Activated naive CD4-positive, alpha-beta T cell treated with anti-CD3 and anti-CD28 coated beads, Interleukin-2, amount 50 U/mL, for 24 hours (primary cell): ENCODE measurements at regions not wholly inside any gene's neighbourhood (a gene's known extent, or its start where the extent isn't known, plus 50 kb on each side); places are given as distances from the start of the nearest gene placed in this dataset.

Experiments
- H3K27ac Mint-ChIP-seq: one replicate; pipeline ENCODE4 v1.8.0; 2021; ENCODE audit warnings: mild to moderate bottlenecking, mixed read lengths
- H3K27me3 Mint-ChIP-seq: one replicate; pipeline ENCODE4 v1.8.0; 2021; ENCODE audit warnings: mixed read lengths
- H3K36me3 Mint-ChIP-seq: one replicate; pipeline ENCODE4 v1.8.0; 2021; ENCODE audit warnings: mixed read lengths
- H3K4me1 Mint-ChIP-seq: one replicate; pipeline ENCODE4 v1.8.0; 2021; ENCODE audit warnings: mixed read lengths
- H3K4me3 Mint-ChIP-seq: one replicate; pipeline ENCODE4 v1.8.0; 2021; ENCODE audit warnings: mild to moderate bottlenecking, mixed read lengths
- H3K9me3 Mint-ChIP-seq: one replicate; pipeline ENCODE4 v1.8.0; 2021; ENCODE audit warnings: mixed read lengths

DNA sequence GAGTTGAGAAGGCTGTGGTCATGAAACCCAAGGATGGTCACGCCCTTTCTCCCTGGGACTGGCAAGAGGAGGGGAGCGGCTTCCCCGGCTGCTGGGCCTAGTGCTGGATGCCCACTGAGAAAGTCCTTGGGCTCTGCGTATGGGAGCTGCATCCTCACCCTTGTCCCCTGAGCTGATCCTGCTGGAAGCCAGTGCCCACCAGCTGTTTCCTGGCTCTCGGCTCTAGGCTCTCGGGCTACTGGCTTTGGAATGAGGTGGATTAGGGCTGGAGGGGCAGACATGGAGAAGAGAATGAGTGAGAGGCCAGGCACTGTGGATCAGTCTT lies 149.3 kb upstream of the PPP1R26 start:
- Mint-ChIP-seq H3K27me3 (peaks cover 4% of the 10 kb centered on the region), H3K4me3 (no peak overlapping the region), H3K4me1 (no peaks in the 10 kb centered on the region), H3K9me3 (no peaks in the 10 kb centered on the region), H3K36me3 (no peaks in the 10 kb centered on the region), H3K27ac (no peak overlapping the region)

DNA sequence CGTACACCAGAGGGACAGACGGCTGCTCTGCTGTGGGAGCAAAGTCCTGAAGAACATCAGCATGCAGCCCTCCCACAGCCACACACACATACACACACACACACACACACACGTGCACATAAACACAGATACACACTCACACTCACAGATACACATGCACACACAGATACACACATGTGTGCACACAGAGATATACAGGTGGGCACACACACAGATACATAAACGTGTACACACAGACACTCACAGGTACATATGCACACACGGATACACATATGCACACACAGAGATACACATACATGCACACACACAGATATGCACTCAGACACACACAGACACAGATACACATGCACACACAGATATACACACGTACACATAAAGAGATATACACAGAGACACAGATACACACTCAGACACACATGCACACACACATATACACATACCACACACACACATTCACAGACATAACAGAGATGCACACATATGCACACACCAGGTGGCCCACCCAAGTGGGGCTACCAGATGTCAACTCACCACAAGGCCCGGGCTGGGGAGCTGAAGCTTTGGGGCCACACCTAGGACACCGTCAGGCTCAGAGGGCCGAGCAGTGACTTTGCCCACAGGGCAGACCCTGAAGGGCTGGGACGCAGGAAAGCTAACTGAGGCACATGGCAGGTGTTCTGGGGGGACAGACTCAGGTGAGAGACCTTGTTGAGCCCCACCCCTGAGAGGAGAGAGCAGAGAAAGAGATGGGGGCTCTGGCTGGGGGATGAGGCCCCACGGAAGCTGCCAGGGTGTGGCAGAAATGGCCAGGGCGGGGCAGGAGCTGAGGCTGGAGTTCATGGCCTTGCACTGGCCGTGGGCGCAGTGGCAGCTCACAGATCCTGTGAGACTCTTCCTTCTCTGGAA lies 148.6 kb upstream of the PPP1R26 start:
- Mint-ChIP-seq H3K27ac (no peak overlapping the region), H3K36me3 (no peaks in the 10 kb centered on the region), H3K27me3 (peaks cover 4% of the 10 kb centered on the region), H3K4me1 (no peaks in the 10 kb centered on the region), H3K9me3 (no peaks in the 10 kb centered on the region), H3K4me3 (no peak overlapping the region)

DNA sequence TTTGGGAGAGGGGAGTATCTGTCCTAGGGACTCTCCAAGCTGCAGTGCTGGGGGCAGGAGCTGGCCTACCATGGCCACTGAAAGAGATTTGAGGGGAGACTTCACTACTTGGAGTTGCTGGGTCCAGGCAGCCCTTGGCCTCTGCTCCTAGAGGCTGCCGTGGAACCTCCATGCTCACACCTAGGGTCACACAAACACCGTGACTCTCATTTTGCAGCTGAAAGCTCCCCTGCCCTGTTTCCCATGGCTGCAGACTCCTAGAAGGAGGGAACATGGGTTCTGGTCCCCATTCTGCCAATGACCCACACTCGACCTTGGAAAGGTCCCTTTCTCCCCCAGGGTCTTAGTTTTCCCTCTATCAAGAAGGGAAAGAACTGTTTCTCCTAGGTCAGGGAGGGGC lies 147.1 kb upstream of the PPP1R26 start:
- no peaks in the 10 kb centered on the region for H3K4me1 Mint-ChIP-seq
- peaks cover 4% of the 10 kb centered on the region for H3K27me3 Mint-ChIP-seq
- no peak overlapping the region for H3K27ac Mint-ChIP-seq
- no peak overlapping the region for H3K4me3 Mint-ChIP-seq
- no peaks in the 10 kb centered on the region for H3K36me3 Mint-ChIP-seq
- no peaks in the 10 kb centered on the region for H3K9me3 Mint-ChIP-seq

DNA sequence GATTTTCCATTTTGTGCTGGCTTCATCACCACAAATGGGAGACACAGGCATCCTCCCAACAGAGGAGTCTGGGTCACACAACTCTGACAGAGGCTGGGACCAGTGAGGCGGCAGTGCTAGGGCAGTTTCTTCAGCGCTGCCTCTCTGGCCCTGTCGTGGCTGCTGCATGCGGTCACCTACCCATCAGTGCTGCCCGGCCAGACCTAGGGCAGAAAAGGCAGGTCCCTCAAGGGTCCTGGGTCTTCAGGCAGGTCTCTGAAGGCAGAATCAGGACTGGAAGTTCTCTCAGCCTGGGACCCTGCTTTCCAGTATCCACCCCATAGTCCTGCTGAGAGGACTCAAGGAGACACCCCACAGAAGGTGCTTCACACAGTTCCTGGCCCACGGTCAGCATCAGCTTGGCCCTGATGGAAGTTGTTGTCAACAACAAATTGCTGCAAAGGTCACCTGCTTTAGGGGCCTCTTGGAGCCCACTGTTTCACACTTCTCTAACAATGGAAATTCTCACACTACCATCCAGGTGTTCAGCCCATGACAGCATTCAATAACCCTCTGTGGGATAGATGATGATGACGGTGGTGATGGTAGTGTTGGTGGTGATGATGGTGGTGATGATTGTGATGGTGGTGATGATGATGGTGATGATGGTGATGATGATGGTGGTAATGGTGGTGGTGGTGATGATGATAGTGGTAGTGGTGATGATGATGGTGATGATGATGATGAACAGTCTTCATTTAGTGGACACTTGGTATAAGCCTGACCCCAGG lies 146.4 kb upstream of the PPP1R26 start:
- H3K27me3 Mint-ChIP-seq, result peaks cover 3% of the 10 kb centered on the region
- H3K9me3 Mint-ChIP-seq, result no peaks in the 10 kb centered on the region
- no peak overlapping the region for H3K27ac Mint-ChIP-seq
- H3K4me1 Mint-ChIP-seq, result no peaks in the 10 kb centered on the region
- no peaks in the 10 kb centered on the region for H3K36me3 Mint-ChIP-seq
- H3K4me3 Mint-ChIP-seq, result no peak overlapping the region

DNA sequence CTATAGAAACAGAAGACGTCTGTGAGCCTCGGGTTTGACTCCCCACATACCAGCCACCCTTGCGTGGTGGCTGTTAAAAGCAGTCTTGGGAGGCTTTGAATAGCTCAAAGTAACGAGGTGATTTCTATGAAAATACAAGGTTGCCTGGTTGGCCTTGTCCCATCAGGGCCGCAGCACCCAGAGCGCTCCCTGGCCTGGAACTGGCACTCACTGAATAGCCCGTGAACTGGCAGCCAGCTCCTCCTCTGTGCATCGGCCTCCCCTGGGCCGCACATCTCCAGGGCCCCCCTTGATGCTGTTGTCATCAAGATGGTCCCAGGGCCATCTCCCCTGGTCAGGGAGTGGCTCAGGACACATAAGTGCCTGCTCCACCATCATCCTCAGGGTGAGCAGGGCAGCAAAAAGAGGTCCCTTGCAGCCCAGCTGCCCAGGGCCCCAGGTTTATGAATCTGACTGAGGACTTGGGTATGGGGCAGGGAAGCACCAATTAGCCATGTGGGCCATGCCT lies 144.6 kb upstream of the PPP1R26 start:
- H3K36me3 Mint-ChIP-seq, result no peaks in the 10 kb centered on the region
- no peak overlapping the region for H3K27ac Mint-ChIP-seq
- H3K9me3 Mint-ChIP-seq, result no peaks in the 10 kb centered on the region
- no peak overlapping the region for H3K4me3 Mint-ChIP-seq
- H3K4me1 Mint-ChIP-seq, result no peaks in the 10 kb centered on the region
- H3K27me3 Mint-ChIP-seq, result no peaks in the 10 kb centered on the region

DNA sequence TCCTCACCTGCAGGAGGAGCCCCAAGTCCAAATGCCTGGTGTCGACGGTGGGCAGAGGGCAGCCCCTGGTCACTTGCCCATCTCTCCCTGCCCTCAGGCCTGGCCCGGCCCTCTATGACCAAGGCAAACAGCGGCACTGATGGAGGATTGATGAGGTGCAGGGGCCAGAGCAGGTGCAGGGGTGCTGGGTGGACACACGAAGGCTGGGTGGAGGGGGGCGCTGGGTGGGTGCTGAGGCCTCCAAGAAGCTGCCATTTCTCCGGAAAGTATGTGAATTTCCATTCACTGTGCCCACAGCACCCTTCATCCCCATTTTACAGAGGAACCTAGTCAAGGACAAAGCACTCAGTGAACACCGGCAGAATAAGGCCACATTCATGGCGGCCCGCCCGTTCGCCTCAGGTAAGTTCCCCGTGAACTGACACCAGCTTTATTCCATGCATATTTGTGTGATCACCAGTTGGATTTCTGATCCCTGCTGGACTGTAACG lies 143.8 kb upstream of the PPP1R26 start:
- no peaks in the 10 kb centered on the region for H3K9me3 Mint-ChIP-seq
- H3K36me3 Mint-ChIP-seq, result no peaks in the 10 kb centered on the region
- H3K27me3 Mint-ChIP-seq, result no peaks in the 10 kb centered on the region
- H3K4me1 Mint-ChIP-seq, result no peaks in the 10 kb centered on the region
- no peak overlapping the region for H3K27ac Mint-ChIP-seq
- no peak overlapping the region for H3K4me3 Mint-ChIP-seq

DNA sequence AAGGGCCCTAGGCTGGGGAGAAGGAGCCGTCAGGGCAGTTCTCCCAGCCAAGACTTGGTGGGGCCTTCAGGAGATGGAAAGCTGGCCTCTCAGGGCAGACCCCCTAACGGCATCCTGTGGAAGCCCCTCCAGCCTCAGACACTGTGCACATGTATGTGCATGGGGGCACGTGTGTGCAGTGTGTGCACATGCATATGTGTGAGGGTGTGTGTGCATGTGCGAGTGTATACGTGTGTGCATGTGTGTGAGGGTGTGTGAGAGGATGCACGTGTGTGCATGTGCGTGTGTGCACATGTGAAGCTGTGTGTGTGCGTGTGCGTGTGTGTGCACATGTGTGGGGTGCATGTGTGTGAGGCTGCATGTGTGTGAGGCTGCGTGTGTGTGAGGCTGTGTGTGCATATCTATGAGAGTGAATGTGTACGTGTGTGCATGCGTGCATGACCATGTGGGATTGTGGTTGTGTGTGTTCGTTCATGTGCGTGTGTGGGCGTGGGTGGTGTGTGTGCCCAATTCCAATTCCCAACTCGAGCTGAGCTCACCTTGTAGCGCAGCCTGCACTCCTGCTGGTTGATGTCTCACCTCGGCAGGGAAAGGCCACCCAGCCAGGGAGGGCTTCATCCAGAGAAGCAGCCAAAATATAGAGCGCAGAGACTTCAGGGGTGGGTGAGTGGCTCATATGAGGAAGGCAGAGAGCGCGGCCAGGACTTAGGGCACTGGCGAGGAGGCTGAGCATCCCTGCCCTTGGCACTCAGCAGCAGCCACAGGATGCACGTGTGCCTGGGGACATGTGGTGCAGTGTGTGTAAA lies 142.7 kb upstream of the PPP1R26 start:
- Mint-ChIP-seq H3K27ac (no peak overlapping the region), H3K27me3 (no peaks in the 10 kb centered on the region), H3K4me1 (no peaks in the 10 kb centered on the region), H3K4me3 (no peak overlapping the region), H3K9me3 (no peaks in the 10 kb centered on the region), H3K36me3 (no peaks in the 10 kb centered on the region)

DNA sequence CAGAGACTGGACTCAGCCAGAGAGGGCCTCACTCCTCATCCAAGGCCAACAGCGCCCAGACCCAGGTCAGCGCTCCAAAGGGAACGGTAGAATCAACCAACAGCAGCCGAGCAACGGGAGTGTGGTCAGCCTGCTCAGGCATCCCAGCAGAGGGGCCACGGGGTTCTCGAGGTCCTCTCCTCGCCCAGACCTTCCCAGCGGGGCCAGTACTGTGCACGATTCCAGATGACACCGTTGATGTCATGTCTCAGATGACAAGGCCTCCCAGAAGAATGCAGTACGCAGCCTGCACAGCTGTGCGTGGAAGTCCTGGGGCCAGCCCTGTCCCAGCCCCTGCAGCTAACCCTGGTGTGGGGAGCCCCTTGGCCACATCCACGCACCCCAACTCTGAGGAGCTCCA lies 141.0 kb upstream of the PPP1R26 start:
- H3K9me3 Mint-ChIP-seq, result no peaks in the 10 kb centered on the region
- H3K4me3 Mint-ChIP-seq, result no peak overlapping the region
- H3K4me1 Mint-ChIP-seq, result no peaks in the 10 kb centered on the region
- no peaks in the 10 kb centered on the region for H3K27me3 Mint-ChIP-seq
- no peaks in the 10 kb centered on the region for H3K36me3 Mint-ChIP-seq
- no peak overlapping the region for H3K27ac Mint-ChIP-seq

DNA sequence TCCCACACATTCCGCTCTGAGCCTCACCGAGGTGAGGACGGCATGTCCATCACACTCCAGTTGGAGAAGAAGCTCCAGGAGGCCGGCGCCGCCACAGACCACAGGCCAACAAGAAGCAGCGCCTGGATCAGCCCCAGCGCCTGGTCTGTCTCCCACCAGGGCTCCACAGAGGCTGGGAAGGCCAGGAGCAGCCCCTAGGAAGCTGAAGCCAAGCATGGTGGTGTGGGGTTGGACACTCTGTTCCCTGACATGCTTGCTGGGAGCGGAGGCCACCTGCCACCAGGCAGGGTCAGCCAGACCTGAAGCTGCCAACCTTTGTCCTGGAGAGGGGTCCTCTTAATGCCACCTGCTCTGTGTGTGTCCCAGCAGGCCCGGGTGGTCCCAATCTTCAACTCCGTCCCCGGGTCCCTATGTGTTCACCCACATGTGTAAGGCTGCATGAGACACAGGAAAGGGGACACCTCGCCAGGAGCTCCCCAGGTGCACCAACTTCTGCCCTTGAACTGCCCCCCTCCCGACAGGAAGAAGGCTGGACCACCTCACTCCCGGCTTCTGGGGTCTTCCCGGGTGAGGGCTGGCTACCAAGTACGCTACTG lies 140.1 kb upstream of the PPP1R26 start:
- H3K36me3 Mint-ChIP-seq, result no peaks in the 10 kb centered on the region
- no peak overlapping the region for H3K4me3 Mint-ChIP-seq
- no peak overlapping the region for H3K27ac Mint-ChIP-seq
- no peaks in the 10 kb centered on the region for H3K9me3 Mint-ChIP-seq
- no peaks in the 10 kb centered on the region for H3K4me1 Mint-ChIP-seq
- H3K27me3 Mint-ChIP-seq, result no peaks in the 10 kb centered on the region

DNA sequence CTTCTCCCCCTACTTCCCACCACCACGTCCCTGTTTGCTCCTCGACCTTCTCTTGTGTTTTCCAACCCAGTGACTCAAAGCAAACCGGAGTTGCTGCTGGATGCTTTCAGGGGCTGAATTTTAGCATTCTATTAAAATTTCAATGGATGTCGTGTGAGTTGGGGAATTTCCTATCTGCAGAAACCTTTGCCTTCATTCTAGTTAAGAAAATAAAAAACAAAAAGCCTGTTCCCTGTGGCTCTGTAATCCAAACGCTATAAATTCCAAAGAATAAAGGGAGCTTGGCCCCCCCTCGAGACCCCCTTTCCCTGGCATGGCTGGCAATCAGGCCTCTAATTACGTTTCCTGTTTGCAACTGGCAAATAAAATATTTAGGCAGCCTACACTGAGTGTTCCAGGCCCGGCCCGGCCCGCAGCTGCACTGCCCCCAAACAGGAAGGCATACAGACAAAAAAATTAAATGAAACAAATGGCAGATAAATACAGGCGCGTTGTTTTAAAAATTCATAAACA lies 139.4 kb upstream of the PPP1R26 start:
- H3K4me3 Mint-ChIP-seq, result no peak overlapping the region
- no peaks in the 10 kb centered on the region for H3K9me3 Mint-ChIP-seq
- no peaks in the 10 kb centered on the region for H3K36me3 Mint-ChIP-seq
- no peaks in the 10 kb centered on the region for H3K27me3 Mint-ChIP-seq
- H3K27ac Mint-ChIP-seq, result peak overlapping the region; percentile 33
- no peaks in the 10 kb centered on the region for H3K4me1 Mint-ChIP-seq

DNA sequence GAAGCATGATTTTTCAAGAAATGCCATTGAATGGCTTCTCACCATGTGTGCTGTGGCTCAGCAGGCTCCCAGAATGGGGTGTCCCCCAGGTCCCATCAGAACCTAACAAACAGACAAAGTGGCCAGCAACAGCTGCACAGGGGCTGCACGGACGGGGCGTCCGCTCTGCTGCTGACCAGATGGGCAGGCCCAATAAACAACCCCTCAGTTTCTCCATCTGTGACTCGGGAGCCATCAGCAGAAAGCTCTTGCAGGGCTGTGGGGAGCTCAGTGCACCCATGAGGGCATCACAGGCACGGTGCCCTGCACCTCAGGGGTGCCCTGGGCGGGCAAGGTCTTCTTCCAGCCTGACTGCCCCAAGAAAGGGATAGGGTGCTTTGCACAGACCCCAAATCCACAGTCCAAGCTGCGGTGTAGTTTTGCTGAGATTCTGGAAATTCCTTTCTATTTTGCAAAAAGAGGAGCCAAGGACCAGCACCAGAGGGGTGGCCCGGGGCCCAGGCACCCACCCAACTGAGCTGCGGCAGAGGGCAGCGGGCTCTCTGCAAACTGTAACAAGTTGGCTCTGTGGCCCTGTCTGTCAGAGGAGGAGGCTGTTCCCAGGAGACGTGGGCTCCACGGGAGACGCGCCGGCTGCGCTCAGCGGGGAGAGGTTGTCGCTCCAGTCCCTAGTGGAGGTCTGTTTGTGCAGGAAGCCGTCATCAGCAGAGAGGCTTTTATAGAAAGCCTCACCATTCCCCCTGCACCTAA lies 138.7 kb upstream of the PPP1R26 start:
- Mint-ChIP-seq H3K27me3 (no peaks in the 10 kb centered on the region), H3K4me3 (no peak overlapping the region), H3K27ac (no peak overlapping the region), H3K4me1 (no peaks in the 10 kb centered on the region), H3K36me3 (no peaks in the 10 kb centered on the region), H3K9me3 (no peaks in the 10 kb centered on the region)

DNA sequence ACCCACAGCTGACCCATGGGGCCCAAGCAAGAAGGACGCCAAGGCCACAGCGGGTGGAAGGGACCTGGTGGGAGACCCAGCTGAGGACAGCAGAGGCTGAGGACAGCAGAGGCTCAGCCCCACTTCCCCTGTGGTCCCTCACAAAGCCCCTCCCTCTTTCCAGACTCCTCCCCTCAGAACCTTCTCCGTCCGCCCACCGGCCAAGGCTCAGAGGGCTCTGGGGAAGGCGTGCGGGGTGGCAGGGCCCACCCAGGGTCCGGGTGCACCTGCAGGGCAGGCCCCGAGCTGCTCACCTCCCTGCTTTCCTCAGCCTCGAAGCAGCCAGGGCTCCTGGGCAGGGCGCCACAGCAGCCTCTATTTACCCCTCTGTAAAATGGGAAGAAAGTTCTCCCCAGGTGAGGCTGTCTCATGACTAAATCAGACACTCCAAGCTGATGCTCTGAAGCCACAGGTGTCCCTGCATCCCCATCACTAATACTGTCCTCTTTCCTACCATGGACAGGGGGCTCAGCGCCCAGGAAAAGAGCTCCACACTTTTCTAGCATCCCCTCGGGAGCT lies 137.9 kb upstream of the PPP1R26 start:
- Mint-ChIP-seq H3K4me1 (no peaks in the 10 kb centered on the region), H3K27me3 (peaks cover 2% of the 10 kb centered on the region), H3K27ac (no peak overlapping the region), H3K4me3 (no peak overlapping the region), H3K9me3 (no peaks in the 10 kb centered on the region), H3K36me3 (no peaks in the 10 kb centered on the region)

DNA sequence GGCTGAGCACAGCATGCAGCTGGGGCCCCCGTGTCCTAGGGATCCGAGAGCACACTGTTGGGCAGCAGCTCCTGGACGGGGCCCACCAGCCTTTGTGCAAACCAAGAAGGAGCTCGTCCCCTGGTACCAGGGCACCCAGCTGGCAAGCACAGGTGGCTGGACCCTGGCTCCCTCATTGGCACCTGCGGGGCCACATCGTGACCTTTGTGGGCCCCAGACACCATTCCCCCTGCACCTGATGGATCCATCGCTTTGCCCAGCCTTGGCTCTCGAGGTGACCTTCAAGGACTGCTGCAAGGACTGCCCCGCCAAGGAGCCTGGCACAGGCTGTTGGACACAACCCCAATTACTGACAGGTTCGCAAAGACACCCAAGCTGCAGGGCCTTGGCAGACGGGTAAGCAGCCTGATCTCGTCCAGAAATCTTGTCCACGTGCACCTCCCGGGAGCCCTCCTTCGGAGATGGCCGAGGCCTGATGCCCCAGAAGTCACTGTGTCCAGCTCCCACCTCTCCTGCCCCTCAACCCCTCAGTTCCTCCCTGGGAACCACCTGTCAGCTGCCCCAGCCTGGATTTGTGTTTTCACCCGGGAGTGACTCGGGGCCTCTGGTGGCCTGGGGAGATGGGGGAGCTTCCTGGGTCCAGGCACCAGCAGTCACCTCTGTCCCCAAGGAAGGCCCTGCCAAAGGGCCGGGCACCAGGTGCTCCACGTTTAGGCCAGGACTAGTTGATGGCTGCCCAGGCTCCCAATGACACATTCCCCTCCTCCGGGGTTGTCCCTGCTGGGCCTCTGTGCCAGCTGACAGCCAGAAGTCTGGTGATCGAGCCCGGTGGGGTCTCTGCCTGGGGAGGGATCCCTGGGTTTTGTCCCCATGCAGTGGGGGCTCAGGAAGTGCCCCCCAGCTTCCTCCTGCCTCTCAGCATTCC lies 137.1 kb upstream of the PPP1R26 start:
- no peaks in the 10 kb centered on the region for H3K4me1 Mint-ChIP-seq
- H3K4me3 Mint-ChIP-seq, result no peak overlapping the region
- H3K9me3 Mint-ChIP-seq, result no peaks in the 10 kb centered on the region
- H3K36me3 Mint-ChIP-seq, result no peaks in the 10 kb centered on the region
- H3K27ac Mint-ChIP-seq, result no peak overlapping the region
- peaks cover 2% of the 10 kb centered on the region for H3K27me3 Mint-ChIP-seq
